Endodermal cell (in vitro differentiated cells): ENCODE measurements at regions not wholly inside any gene's neighbourhood (a gene's known extent, or its start where the extent isn't known, plus 50 kb on each side); places are given as distances from the start of the nearest gene placed in this dataset.
A peak's percentile ranks its signal among the peaks of the same experiment; 100 is the strongest.

Source experiments
- DNase-seq: peaks from one replicate; pipeline ENCODE4 v3.0.0-alpha.2; 2017
- H3K27ac ChIP-seq: 2 replicates; pipeline ENCODE4 v1.5.1; 2013; ENCODE audit warnings: mild to moderate bottlenecking, low read depth, low read length, moderate library complexity
- H3K27me3 ChIP-seq: 2 replicates; pipeline ENCODE4 v1.6.1; 2013; ENCODE audit warnings: mild to moderate bottlenecking, low read length, moderate library complexity; ENCODE audit not compliant: insufficient read depth, control insufficient read depth, poor library complexity, severe bottlenecking
- H3K36me3 ChIP-seq: 2 replicates; pipeline ENCODE4 v1.7.0; 2013; ENCODE audit warnings: mild to moderate bottlenecking, low read length, moderate library complexity; ENCODE audit not compliant: control insufficient read depth, insufficient read depth
- H3K4me1 ChIP-seq: one replicate; pipeline ENCODE4 v1.7.0; 2013; ENCODE audit warnings: low read length; ENCODE audit not compliant: control insufficient read depth, insufficient read depth
- H3K4me3 ChIP-seq: 2 replicates; pipeline ENCODE4 v1.5.1; 2013; ENCODE audit warnings: mild to moderate bottlenecking, low read length, moderate library complexity
- H3K9ac ChIP-seq: 2 replicates; pipeline ENCODE4 v1.6.1; 2013; ENCODE audit warnings: mild to moderate bottlenecking, low read length, moderate library complexity; ENCODE audit not compliant: poor library complexity, severe bottlenecking; ENCODE audit errors: extremely low read depth
- H3K9me3 ChIP-seq: 2 replicates; pipeline ENCODE4 v1.6.1; 2013; ENCODE audit warnings: mild to moderate bottlenecking, low read length, moderate library complexity; ENCODE audit not compliant: control insufficient read depth
- H3K27ac Mint-ChIP-seq: 2 replicates; pipeline ENCODE4 v1.8.0; 2020; ENCODE audit warnings: mixed read lengths
- H3K27me3 Mint-ChIP-seq: 2 replicates; pipeline ENCODE4 v1.8.0; 2021; ENCODE audit warnings: mild to moderate bottlenecking, mixed read lengths; ENCODE audit not compliant: insufficient read depth
- H3K36me3 Mint-ChIP-seq: 2 replicates; pipeline ENCODE4 v1.8.0; 2020; ENCODE audit warnings: low read depth, mixed read lengths
- H3K4me1 Mint-ChIP-seq: 2 replicates; pipeline ENCODE4 v1.8.0; 2020; ENCODE audit warnings: mixed read lengths
- H3K4me3 Mint-ChIP-seq: 2 replicates; pipeline ENCODE4 v1.8.0; 2020; ENCODE audit warnings: mild to moderate bottlenecking, moderate library complexity, mixed read lengths
- H3K9me3 Mint-ChIP-seq: 2 replicates; pipeline ENCODE4 v1.8.0; 2020; ENCODE audit warnings: mild to moderate bottlenecking, mixed read lengths
- CTCF ChIP-seq: fragments of 200-600 bp; sonication (generic); conservative IDR thresholded peaks from 2 replicates; pipeline ENCODE4 v1.5.0; 2021; ENCODE audit warnings: antibody characterized with exemption, mild to moderate bottlenecking
- WGBS, 2 experiments: methylation state at CpG; one replicate each; pipeline versions ENCODE4 v1.1.5 to v1.1.7; 2013; ENCODE audit warnings: missing lambda C conversion rate in 2 of 2, mixed read lengths in 1 of 2; ENCODE audit not compliant: insufficient coverage in 1 of 2, insufficient read length in 1 of 2; 5-methylcytosine and 5-hydroxymethylcytosine counted together

GRCh38 chrX:146755214-146755613 is 54.4 kb upstream of the CXorf51B start:
- peaks cover 35% of the 10 kb centered on the region for H3K9me3 ChIP-seq
- no peaks in the 10 kb centered on the region for H3K27me3 Mint-ChIP-seq
- peak overlapping the region; percentile 10 for H3K27ac Mint-ChIP-seq
- H3K9me3 Mint-ChIP-seq, result peaks cover 51% of the 10 kb centered on the region
- H3K27ac ChIP-seq, result no peak overlapping the region
- TF ChIP-seq CTCF, result no peak
- no peaks in the 10 kb centered on the region for H3K4me1 ChIP-seq
- H3K4me3 ChIP-seq, result no peak overlapping the region
- H3K36me3 Mint-ChIP-seq, result no peaks in the 10 kb centered on the region
- DNase-seq, result no peak
- H3K4me1 Mint-ChIP-seq, result peaks cover 8% of the 10 kb centered on the region
- no peaks in the 10 kb centered on the region for H3K27me3 ChIP-seq
- no peaks in the 10 kb centered on the region for H3K36me3 ChIP-seq
- H3K4me3 Mint-ChIP-seq, result no peak overlapping the region
- WGBS, 2 experiments, result 37% methylated on average over 1 of the region's 1 CpG; no CpG with 5 or more reads in 1 of the 2 experiments
- no peak overlapping the region for H3K9ac ChIP-seq
